ENCODE measurements at regions not wholly inside any gene's neighbourhood (a gene's known extent, or its start where the extent isn't known, plus 50 kb on each side); places are given as distances from the start of the nearest gene placed in this dataset.

DNA sequence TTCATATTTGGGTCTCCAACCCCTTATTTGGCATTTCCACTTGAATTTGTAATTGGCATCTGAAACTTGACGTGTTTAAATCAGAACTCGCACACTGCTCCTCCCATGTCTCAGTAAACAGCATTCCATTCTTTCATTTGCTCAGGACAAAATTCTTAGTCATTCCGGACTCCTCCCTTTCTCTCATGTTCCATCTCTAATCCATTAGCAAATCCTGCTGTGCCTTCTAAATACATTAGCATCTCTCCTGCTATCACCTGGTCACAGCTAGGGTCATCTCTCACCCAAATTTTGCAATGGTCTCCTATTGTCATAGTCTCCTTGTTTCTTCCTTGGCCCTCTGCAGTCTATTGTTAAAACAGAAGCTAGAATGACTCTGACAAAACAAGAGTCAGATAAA, 119.9 kb upstream of the CADPS start:
- no peak overlapping the region for H3K27ac ChIP-seq (ENCODE audit: low read depth, low read length, poor library complexity, severe bottlenecking)

DNA sequence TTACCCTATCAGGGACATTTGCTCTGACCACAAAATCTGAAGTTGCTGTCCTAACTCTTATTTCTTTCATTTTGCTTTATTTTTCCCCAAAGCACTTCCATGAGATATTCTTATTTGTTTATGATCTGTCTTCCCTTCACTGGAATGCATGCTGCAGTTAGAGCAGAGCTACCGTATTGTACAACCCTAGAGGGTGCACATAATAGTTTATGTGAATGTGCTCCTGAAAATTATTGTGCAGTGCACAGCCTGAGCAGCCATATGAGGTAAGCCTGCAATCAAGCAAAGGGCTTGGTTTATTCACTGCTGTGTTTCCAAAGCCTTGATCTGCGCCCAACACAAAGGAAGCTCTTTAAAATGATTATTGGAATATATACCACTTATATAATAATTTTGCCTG, 120.3 kb upstream of the CADPS start:
- no peaks in the 10 kb centered on the region for H3K4me1 ChIP-seq (ENCODE audit: insufficient read depth, low read length, severe bottlenecking)
- H2AFZ ChIP-seq (ENCODE audit: low read length): no peak overlapping the region
- H3K4me2 ChIP-seq (ENCODE audit: low read length): no peak overlapping the region
- TF ChIP-seq EZH2 (IDR thresholded peaks at IDR 0.05; ENCODE audit: borderline replicate concordance, low read length): no peak
- TF ChIP-seq, protein P1, sequence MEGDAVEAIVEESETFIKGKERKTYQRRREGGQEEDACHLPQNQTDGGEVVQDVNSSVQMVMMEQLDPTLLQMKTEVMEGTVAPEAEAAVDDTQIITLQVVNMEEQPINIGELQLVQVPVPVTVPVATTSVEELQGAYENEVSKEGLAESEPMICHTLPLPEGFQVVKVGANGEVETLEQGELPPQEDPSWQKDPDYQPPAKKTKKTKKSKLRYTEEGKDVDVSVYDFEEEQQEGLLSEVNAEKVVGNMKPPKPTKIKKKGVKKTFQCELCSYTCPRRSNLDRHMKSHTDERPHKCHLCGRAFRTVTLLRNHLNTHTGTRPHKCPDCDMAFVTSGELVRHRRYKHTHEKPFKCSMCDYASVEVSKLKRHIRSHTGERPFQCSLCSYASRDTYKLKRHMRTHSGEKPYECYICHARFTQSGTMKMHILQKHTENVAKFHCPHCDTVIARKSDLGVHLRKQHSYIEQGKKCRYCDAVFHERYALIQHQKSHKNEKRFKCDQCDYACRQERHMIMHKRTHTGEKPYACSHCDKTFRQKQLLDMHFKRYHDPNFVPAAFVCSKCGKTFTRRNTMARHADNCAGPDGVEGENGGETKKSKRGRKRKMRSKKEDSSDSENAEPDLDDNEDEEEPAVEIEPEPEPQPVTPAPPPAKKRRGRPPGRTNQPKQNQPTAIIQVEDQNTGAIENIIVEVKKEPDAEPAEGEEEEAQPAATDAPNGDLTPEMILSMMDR (IDR thresholded peaks at IDR 0.05; ENCODE audit: low read length): no peak
- H3F3A ChIP-seq (ENCODE audit: insufficient read depth, low read length): no peaks in the 10 kb centered on the region
- no peaks in the 10 kb centered on the region for H3K9me3 ChIP-seq (ENCODE audit: low read length)
- no peaks in the 10 kb centered on the region for H3K36me3 ChIP-seq (ENCODE audit: insufficient read depth, low read length)
- no peaks in the 10 kb centered on the region for H3K27me3 ChIP-seq (ENCODE audit: insufficient read depth, low read length)
- no peak overlapping the region for H3K27ac ChIP-seq (ENCODE audit: low read depth, low read length, poor library complexity, severe bottlenecking)
- H3K4me3 ChIP-seq (ENCODE audit: low read depth, low read length, poor library complexity, severe bottlenecking): no peak overlapping the region
- H4K20me1 ChIP-seq (ENCODE audit: insufficient read depth, low read length): no peaks in the 10 kb centered on the region
- no peaks in the 10 kb centered on the region for H3K9me2 ChIP-seq (ENCODE audit: low read depth, low read length)
- H3K9ac ChIP-seq (ENCODE audit: low read length): no peak overlapping the region
- H3K79me2 ChIP-seq (ENCODE audit: insufficient read depth, low read length): no peaks in the 10 kb centered on the region

More for the DNA sequence above, 119.9 kb upstream of the CADPS start:
- Histone ChIP-seq H3K9me2 (ENCODE audit: low read depth, low read length) (no peaks in the 10 kb centered on the region), H3K27me3 (ENCODE audit: insufficient read depth, low read length) (no peaks in the 10 kb centered on the region), H3K4me2 (ENCODE audit: low read length) (no peak overlapping the region), H3K9ac (ENCODE audit: low read length) (no peak overlapping the region), H3K4me3 (ENCODE audit: low read depth, low read length, poor library complexity, severe bottlenecking) (no peak overlapping the region), H3F3A (ENCODE audit: insufficient read depth, low read length) (no peaks in the 10 kb centered on the region), H2AFZ (ENCODE audit: low read length) (no peak overlapping the region), H3K36me3 (ENCODE audit: insufficient read depth, low read length) (no peaks in the 10 kb centered on the region), H3K4me1 (ENCODE audit: insufficient read depth, low read length, severe bottlenecking) (no peaks in the 10 kb centered on the region), H4K20me1 (ENCODE audit: insufficient read depth, low read length) (no peaks in the 10 kb centered on the region), H3K9me3 (ENCODE audit: low read length) (no peaks in the 10 kb centered on the region), H3K79me2 (ENCODE audit: insufficient read depth, low read length) (no peaks in the 10 kb centered on the region)
- TF ChIP-seq, protein P1 (IDR thresholded peaks at IDR 0.05; ENCODE audit: low read length): no peak
- no peak for TF ChIP-seq EZH2 (IDR thresholded peaks at IDR 0.05; ENCODE audit: borderline replicate concordance, low read length)

DNA sequence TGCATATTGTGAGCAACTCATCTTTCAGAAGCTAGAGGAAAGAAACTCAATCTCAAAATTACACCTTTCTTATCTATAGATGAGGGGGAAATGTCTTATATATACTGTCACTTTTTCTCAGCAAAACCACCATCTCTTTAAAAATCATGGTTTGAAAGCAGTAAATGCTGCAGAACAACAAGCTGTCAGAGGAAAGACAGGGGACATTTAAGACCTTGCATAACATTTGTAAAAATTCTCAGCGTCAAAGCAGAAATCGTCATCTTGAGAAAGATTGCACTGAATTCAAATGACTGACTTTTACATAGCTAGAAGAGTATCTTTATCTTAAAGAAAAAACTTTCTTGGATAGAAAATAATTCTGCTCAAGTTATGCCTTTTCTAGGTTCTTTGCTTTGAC, 122.2 kb upstream of the CADPS start:
- no peak overlapping the region for H3K4me2 ChIP-seq (ENCODE audit: low read length)
- H3K36me3 ChIP-seq (ENCODE audit: insufficient read depth, low read length): no peaks in the 10 kb centered on the region
- H2AFZ ChIP-seq (ENCODE audit: low read length): no peak overlapping the region
- no peaks in the 10 kb centered on the region for H3K27me3 ChIP-seq (ENCODE audit: insufficient read depth, low read length)
- no peaks in the 10 kb centered on the region for H4K20me1 ChIP-seq (ENCODE audit: insufficient read depth, low read length)
- no peaks in the 10 kb centered on the region for H3K9me3 ChIP-seq (ENCODE audit: low read length)
- TF ChIP-seq, protein P1 (IDR thresholded peaks at IDR 0.05; ENCODE audit: low read length): no peak
- TF ChIP-seq EZH2 (IDR thresholded peaks at IDR 0.05; ENCODE audit: borderline replicate concordance, low read length): no peak
- no peaks in the 10 kb centered on the region for H3K9me2 ChIP-seq (ENCODE audit: low read depth, low read length)
- no peak overlapping the region for H3K27ac ChIP-seq (ENCODE audit: low read depth, low read length, poor library complexity, severe bottlenecking)
- no peaks in the 10 kb centered on the region for H3K79me2 ChIP-seq (ENCODE audit: insufficient read depth, low read length)
- no peak overlapping the region for H3K9ac ChIP-seq (ENCODE audit: low read length)
- no peak overlapping the region for H3K4me3 ChIP-seq (ENCODE audit: low read depth, low read length, poor library complexity, severe bottlenecking)
- H3K4me1 ChIP-seq (ENCODE audit: insufficient read depth, low read length, severe bottlenecking): no peaks in the 10 kb centered on the region
- no peaks in the 10 kb centered on the region for H3F3A ChIP-seq (ENCODE audit: insufficient read depth, low read length)
